Upper lobe of right lung (tissue), 1 donor: ENCODE measurements at regions not wholly inside any gene's neighbourhood (a gene's known extent, or its start where the extent isn't known, plus 50 kb on each side); places are given as distances from the start of the nearest gene placed in this dataset.

Source experiments
- ATAC-seq: fragments of 200-7000 bp; cut with Tn5 transposase; one replicate; pipeline ENCODE4 v1.9.1; 2020; ENCODE audit warnings: mild to moderate bottlenecking, moderate library complexity
- DNase-seq: peaks from one replicate; pipeline ENCODE4 v3.0.0-alpha.2; 2020
- H3K27ac ChIP-seq: fragments of 200-600 bp; one replicate; pipeline ENCODE4 v1.8.0; 2022
- H3K27me3 ChIP-seq: fragments of 200-600 bp; one replicate; pipeline ENCODE4 v1.8.0; 2022; ENCODE audit warnings: mild to moderate bottlenecking
- H3K36me3 ChIP-seq: fragments of 200-600 bp; one replicate; pipeline ENCODE4 v1.8.0; 2022
- H3K4me1 ChIP-seq: fragments of 200-600 bp; one replicate; pipeline ENCODE4 v1.8.0; 2022
- H3K4me3 ChIP-seq: fragments of 200-600 bp; one replicate; pipeline ENCODE4 v1.8.0; 2022; ENCODE audit warnings: mild to moderate bottlenecking
- H3K9me3 ChIP-seq: fragments of 200-600 bp; one replicate; pipeline ENCODE4 v1.8.0; 2022
- CTCF ChIP-seq: fragments of 200-600 bp; IDR thresholded peaks from one replicate; pipeline ENCODE4 v1.8.0; 2022; ENCODE audit warnings: antibody characterized with exemption
- intact Hi-C: fragments of 100-400 bp; cut with DNase I; formaldehyde crosslinking; loops from one replicate; pipeline ENCODE4 v1.11.0; 2022
- donor health status: DM: no; HTN: yes; CAD: no; lungs with severe emphysema.

GRCh38 chr1:29583727-29584126 lies 347.4 kb downstream of the PTPRU start:
- Histone ChIP-seq H3K27me3 (peaks cover 6% of the 10 kb centered on the region), H3K27ac (no peak overlapping the region), H3K4me1 (no peaks in the 10 kb centered on the region), H3K4me3 (no peak overlapping the region), H3K9me3 (no peaks in the 10 kb centered on the region), H3K36me3 (no peaks in the 10 kb centered on the region)
- no peak for ATAC-seq
- DNase-seq, result no peak
- intact Hi-C loops, result no loop called here
- TF ChIP-seq CTCF, result no peak

GRCh38 chr1:29581256-29581655 lies 344.9 kb downstream of the PTPRU start:
- ATAC-seq, result no peak
- no peak for TF ChIP-seq CTCF

GRCh38 chr1:29579821-29580425 lies 343.6 kb downstream of the PTPRU start:
- Histone ChIP-seq H3K27me3 (no peaks in the 10 kb centered on the region), H3K4me1 (no peaks in the 10 kb centered on the region), H3K27ac (no peak overlapping the region), H3K9me3 (no peaks in the 10 kb centered on the region), H3K4me3 (no peak overlapping the region), H3K36me3 (no peaks in the 10 kb centered on the region)
- TF ChIP-seq CTCF, result no peak
- intact Hi-C loops, result no loop called here
- DNase-seq (no peak), ATAC-seq (no peak)

More at GRCh38 chr1:29581256-29581655, 344.9 kb downstream of the PTPRU start:
- Histone ChIP-seq H3K27ac (no peak overlapping the region), H3K9me3 (no peaks in the 10 kb centered on the region), H3K36me3 (no peaks in the 10 kb centered on the region), H3K4me3 (no peak overlapping the region), H3K27me3 (no peaks in the 10 kb centered on the region), H3K4me1 (no peaks in the 10 kb centered on the region)
- intact Hi-C loops, result no loop called here
- no peak for DNase-seq

- no peak for DNase-seq
- ATAC-seq, result no peak
- TF ChIP-seq CTCF, result no peak
Observed at GRCh38 chr1:29577512-29577911, 341.2 kb downstream of the PTPRU start.

GRCh38 chr1:29576510-29576909 lies 340.2 kb downstream of the PTPRU start:
- Histone ChIP-seq H3K4me3 (no peak overlapping the region), H3K36me3 (no peaks in the 10 kb centered on the region), H3K4me1 (no peaks in the 10 kb centered on the region), H3K27me3 (no peaks in the 10 kb centered on the region), H3K27ac (no peak overlapping the region), H3K9me3 (no peaks in the 10 kb centered on the region)
- no peak for TF ChIP-seq CTCF
- no peak for ATAC-seq
- intact Hi-C loops, result no loop called here
- DNase-seq, result no peak

More at GRCh38 chr1:29577512-29577911, 341.2 kb downstream of the PTPRU start:
- no peaks in the 10 kb centered on the region for H3K36me3 ChIP-seq
- H3K27me3 ChIP-seq, result no peaks in the 10 kb centered on the region
- no peaks in the 10 kb centered on the region for H3K4me1 ChIP-seq
- intact Hi-C loops, result no loop called here
- no peaks in the 10 kb centered on the region for H3K9me3 ChIP-seq
- H3K4me3 ChIP-seq, result no peak overlapping the region
- no peak overlapping the region for H3K27ac ChIP-seq

GRCh38 chr1:29575826-29576225 lies 339.5 kb downstream of the PTPRU start:
- H3K27me3 ChIP-seq, result no peaks in the 10 kb centered on the region
- H3K4me3 ChIP-seq, result no peak overlapping the region
- DNase-seq, result no peak
- ATAC-seq, result no peak
- intact Hi-C loops, result no loop called here
- no peaks in the 10 kb centered on the region for H3K4me1 ChIP-seq
- no peaks in the 10 kb centered on the region for H3K36me3 ChIP-seq
- no peaks in the 10 kb centered on the region for H3K9me3 ChIP-seq
- no peak overlapping the region for H3K27ac ChIP-seq
- no peak for TF ChIP-seq CTCF
